Epithelial cell of esophagus (primary cell): ENCODE measurements at regions not wholly inside any gene's neighbourhood (a gene's known extent, or its start where the extent isn't known, plus 50 kb on each side); places are given as distances from the start of the nearest gene placed in this dataset.
A peak's percentile ranks its signal among the peaks of the same experiment; 100 is the strongest.

Experiments used
- DNase-seq: peaks from one replicate; pipeline ENCODE4 v3.0.0; 2010; ENCODE audit warnings: low read depth
- H3K4me3 ChIP-seq: 2 replicates; pipeline ENCODE4 v1.5.1; 2011; ENCODE audit warnings: mild to moderate bottlenecking, low read length, control low read depth
- TF ChIP-seq, protein P1 (sequence below): IDR thresholded peaks from 2 replicates; pipeline ENCODE4 v1.5.1; 2011; ENCODE audit warnings: low read depth, mild to moderate bottlenecking, low read length, control low read depth, inconsistent platforms; ENCODE audit not compliant: insufficient read depth; ENCODE audit errors: missing control alignments

DNA sequence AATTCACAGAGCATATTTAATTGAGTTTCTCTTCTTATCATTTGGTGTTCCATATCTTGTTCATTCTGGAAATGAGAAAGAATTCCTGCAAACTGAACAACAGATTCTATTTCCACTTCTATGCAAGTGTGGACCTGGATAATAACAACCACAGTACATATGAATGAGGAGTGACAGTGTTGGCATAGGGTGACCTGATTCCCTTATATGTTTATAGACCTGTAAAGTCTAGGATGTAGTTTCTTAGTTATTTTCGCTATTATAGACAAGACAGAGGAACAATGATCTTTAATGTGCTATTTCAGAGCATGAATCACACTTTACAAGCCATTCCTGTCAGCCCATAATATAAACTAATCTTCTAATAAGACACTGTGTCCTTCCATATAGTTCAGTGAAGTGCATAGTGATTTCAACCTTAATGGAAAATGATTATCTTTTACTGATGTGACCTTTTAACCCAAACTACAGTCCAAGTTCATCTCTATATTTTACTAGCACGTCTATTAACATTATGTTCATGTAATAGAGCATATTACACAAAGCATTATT is 88.2 kb upstream of the FAM174A start:
- TF ChIP-seq, protein P1, sequence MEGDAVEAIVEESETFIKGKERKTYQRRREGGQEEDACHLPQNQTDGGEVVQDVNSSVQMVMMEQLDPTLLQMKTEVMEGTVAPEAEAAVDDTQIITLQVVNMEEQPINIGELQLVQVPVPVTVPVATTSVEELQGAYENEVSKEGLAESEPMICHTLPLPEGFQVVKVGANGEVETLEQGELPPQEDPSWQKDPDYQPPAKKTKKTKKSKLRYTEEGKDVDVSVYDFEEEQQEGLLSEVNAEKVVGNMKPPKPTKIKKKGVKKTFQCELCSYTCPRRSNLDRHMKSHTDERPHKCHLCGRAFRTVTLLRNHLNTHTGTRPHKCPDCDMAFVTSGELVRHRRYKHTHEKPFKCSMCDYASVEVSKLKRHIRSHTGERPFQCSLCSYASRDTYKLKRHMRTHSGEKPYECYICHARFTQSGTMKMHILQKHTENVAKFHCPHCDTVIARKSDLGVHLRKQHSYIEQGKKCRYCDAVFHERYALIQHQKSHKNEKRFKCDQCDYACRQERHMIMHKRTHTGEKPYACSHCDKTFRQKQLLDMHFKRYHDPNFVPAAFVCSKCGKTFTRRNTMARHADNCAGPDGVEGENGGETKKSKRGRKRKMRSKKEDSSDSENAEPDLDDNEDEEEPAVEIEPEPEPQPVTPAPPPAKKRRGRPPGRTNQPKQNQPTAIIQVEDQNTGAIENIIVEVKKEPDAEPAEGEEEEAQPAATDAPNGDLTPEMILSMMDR = no peak
- H3K4me3 ChIP-seq = no peak overlapping the region
- no peak for DNase-seq

- DNase-seq = no peak
- TF ChIP-seq, protein P1 = no peak
- H3K4me3 ChIP-seq = no peak overlapping the region
These were observed 90.2 kb upstream of the FAM174A start for GRCh38 chr5:100444961-100445360.

- TF ChIP-seq, protein P1 = no peak
- no peak for DNase-seq
- no peak overlapping the region for H3K4me3 ChIP-seq
These were observed 100.4 kb upstream of the FAM174A start for GRCh38 chr5:100434815-100435214.

DNA sequence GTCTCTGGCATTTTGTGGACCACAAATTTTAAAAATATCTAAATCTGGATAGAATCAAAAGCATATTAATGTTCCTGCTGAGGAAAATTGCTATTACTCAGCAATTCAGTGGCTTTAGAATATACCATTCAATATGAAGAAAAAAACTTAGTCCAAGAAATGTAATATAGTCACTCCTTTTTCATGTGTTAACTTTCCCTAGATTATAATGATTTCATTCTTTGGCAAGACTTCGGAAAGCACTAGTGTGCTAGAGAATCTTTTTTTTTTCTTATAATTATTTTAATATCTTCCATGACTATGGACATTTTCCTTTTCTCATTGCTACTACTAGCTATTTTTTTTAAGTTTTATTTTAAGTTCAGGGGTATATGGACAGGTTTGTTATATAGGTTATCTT is 102.4 kb upstream of the FAM174A start:
- TF ChIP-seq, protein P1 = no peak
- no peak for DNase-seq
- no peak overlapping the region for H3K4me3 ChIP-seq

DNA sequence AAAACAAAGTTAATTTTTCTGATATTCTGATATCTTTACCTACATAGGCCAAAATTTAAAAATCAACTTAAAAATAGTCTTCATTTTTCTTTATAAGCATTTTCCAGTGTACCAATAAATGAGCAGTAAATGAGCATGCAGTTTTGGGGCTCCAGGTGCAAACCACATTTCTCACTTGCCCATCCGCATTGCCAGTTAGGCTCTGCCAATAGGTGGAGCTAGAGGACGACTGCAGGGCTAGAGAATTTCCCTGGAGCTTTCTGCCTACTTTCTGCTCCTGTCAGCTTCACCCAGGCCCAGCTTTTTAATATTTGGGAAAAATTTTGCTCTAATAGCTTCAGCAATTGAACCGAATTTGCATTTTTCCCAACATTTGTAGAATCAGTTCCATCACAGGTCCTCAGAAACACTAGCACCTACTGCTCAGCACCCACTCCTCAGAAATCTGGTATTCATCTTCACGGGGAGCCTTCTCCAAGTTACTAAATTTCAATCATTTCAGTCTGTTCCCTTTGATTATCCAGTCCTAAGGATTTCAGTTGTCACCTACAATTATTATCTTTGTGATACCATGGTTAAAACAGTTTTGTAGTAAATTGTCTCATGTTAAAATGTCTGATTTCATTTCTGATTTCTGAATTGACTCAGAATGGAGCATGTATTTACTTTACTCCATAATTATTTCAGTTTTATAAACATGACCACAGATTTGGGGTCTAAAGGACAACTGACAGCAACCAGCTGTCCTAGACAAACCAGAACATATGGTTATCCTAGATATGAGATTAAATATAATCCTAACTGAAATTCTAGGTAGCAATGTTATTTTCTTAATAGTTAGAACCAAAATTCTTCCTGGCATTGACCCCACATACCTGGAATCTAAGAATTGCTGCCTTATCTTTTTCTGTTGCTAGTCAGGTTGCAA is 104.6 kb upstream of the FAM174A start:
- H3K4me3 ChIP-seq = no peak overlapping the region
- DNase-seq = peak; percentile 61
- TF ChIP-seq, protein P1 = peak; percentile 100

GRCh38 chr5:100424787-100425186 is 110.4 kb upstream of the FAM174A start:
- TF ChIP-seq, protein P1 = no peak
- H3K4me3 ChIP-seq = no peak overlapping the region
- DNase-seq = no peak
